HPDE6-E6E7 (cell line): ENCODE measurements at regions not wholly inside any gene's neighbourhood (a gene's known extent, or its start where the extent isn't known, plus 50 kb on each side); places are given as distances from the start of the nearest gene placed in this dataset.
"Not testable (repeated sequence)": the region's sequence is repeated elsewhere in the genome, so short reads cannot be mapped to it uniquely, and the experiment has no call there.

Source experiments
- DNase-seq: peaks from one replicate; pipeline ENCODE4 v3.0.0; 2011; ENCODE audit warnings: missing footprints; ENCODE audit errors: extremely low spot score

DNA sequence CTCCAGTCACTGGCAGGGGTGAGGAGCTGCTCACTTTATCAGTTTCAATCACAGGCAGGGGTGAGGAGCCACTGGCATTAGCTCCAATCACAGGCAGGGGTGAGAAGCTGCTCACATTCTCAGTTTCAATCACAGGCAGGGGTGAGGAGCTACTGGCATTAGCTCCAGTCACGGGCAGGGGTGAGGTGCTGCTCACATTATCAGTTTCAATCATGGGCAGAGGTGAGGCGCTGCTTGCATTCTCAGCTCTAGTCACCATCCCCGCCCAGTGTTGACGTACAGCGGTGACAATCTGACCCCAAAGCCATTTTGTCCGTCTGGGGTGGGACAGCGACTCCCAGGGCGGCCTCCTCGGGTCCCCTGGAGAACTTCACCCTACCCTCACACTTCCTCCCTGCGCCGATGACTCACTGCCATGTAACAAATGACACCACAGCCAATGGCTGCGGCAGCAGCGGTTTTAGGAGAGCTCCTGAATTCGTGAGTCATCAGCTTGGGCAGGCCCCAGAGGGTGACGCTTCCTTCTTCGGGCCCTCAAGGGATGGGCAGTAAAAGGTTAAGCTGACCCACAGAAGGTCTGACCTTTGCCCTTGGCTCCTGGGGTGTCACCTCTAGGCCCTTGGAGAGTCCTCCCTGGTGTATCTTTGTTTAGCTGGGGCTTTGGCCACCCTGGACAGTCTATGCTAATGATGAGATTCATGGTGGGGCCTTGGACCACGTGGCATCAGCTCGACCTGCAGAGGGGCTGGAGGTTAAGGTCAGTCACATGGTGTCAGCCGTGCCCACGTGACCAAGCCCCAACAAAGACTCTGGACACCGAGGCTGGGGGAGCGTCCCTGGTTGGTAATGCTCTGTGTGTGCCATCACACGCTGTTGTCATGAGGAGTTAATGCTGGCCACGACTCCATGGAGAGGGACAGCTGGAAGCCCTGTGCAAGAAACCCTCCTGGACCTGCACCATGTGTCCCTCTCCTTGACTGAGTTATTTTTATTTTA lies 171.7 kb downstream of the C16orf95 start:
- no peak for DNase-seq

GRCh38 chr16:87146676-87147075 lies 170.5 kb downstream of the C16orf95 start:
- DNase-seq = no peak

- no peak for DNase-seq
Observed at GRCh38 chr16:87149051-87149450, 168.1 kb downstream of the C16orf95 start.

DNA sequence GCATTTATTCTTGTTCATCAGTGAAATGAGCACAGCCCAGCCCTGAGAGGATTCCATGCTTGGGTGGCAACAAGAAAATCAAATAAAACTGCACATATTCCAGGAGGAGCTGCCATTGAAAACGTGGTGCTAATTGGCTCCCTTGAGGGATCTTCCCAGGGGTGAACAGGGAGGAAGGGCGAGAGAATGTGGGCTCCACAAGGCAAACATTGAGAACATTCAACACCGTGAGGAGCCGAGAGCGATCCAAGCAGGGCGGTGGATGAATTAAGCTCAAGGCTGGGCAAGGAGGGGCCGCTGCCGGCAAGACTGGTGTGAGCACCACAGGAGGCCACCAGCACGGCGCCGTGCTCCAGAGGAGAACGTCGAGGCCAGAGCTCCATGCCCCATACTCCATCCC lies 166.9 kb downstream of the C16orf95 start:
- no peak for DNase-seq

- DNase-seq = no peak
Observed at GRCh38 chr16:87150681-87151280, 166.4 kb downstream of the C16orf95 start.

- no peak for DNase-seq
Observed at GRCh38 chr16:87152221-87152755, 164.9 kb downstream of the C16orf95 start.

DNA sequence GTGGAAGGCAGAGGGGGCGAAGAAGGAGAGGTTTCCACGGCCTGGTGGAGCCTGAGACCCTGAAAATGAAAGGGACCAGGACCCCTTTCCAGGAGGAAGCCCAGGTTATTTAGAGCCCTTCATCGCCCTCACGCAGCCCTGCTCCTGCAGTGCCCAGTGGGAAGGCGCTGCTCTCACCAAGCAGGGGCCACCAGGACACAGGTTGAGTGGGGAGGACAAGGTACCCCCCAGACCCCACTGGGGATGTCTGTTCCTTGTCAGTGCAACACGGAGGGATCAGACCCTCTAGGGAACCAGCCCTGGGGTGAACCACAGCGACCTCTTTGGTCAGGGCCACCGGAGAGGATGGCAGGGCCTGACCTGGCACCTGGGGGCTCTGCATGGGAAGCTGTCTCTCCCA lies 163.9 kb downstream of the C16orf95 start:
- DNase-seq = no peak

GRCh38 chr16:87155315-87155714 lies 161.9 kb downstream of the C16orf95 start:
- DNase-seq = not testable (repeated sequence)

GRCh38 chr16:87156195-87156594 lies 161.0 kb downstream of the C16orf95 start:
- no peak for DNase-seq

GRCh38 chr16:87160234-87160636 lies 157.0 kb downstream of the C16orf95 start:
- no peak for DNase-seq

DNA sequence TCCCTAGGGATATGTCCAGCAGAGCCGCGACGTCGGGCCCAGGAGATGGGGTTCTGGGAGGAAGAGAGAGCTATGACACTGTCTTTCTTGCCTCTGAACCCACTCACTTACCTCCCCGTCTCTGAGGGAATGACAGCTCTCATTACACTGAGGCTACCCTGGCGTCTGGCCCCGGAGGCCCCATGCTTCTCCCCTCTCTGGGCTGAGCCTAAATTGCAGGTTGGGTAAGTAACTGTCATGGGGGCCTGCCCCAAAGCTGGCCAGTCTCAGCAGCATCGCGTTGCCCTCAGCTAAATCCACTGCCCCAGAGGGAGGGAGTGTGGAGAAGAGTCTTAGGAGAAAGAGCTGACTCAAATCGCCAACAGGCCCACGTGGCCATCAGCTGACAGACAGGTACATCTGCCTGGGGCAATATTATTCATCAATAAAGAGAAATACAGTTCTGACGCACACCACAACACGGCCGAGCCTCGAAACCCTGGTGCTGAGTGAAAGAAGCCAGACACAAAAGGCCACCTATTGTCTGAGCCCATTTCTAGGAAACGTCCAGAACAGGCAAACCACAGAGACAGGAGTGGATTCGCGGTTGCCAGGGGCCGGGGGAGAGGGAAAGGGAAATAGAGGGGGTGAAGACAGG lies 156.4 kb downstream of the C16orf95 start:
- no peak for DNase-seq

DNA sequence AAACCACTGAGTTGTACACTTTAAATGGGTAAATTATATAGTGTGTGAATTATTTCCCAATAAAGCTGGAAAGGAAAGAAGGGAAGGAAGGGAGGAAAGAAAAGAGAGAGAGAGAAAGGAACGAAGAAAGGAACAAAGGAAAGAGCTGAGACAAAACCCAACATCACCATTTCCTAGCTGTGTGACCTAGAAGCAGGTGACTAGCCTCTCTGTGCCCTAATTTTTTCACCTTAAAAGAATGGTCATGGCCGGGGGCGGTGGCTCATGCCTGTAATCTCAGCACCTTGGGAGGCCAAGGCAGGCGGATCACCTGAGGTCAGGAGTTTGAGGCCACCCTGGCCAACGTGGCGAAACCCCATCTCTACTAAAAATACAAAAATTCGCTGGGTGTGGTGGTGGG lies 155.8 kb downstream of the C16orf95 start:
- DNase-seq = not testable (repeated sequence)

- no peak for DNase-seq
Observed at GRCh38 chr16:87161822-87162676, 155.1 kb downstream of the C16orf95 start.

GRCh38 chr16:87162799-87163198 lies 154.4 kb downstream of the C16orf95 start:
- not testable (repeated sequence) for DNase-seq

GRCh38 chr16:87163637-87164036 lies 153.6 kb downstream of the C16orf95 start:
- no peak for DNase-seq

DNA sequence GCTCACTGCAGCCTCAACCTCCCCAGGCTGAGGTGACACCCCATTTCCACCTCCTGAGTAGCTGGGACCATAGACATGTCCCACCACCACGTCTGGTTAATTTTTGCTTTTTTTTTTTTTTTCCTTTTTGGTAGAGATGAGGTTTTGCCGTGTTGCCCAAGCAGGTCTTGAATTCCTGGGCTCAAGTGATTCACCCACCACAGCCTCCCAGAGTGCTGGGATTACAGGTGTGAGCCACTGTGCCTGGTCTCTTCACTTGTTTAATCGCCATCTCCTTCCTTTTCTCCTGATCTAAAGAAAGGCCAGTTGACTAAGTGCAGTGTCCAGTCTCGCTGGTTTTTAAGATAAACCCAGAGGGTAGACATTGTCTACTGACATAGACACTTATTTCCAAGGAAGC lies 152.0 kb downstream of the C16orf95 start:
- DNase-seq = no peak

- no peak for DNase-seq
Observed at GRCh38 chr16:87165885-87166284, 151.3 kb downstream of the C16orf95 start.

DNA sequence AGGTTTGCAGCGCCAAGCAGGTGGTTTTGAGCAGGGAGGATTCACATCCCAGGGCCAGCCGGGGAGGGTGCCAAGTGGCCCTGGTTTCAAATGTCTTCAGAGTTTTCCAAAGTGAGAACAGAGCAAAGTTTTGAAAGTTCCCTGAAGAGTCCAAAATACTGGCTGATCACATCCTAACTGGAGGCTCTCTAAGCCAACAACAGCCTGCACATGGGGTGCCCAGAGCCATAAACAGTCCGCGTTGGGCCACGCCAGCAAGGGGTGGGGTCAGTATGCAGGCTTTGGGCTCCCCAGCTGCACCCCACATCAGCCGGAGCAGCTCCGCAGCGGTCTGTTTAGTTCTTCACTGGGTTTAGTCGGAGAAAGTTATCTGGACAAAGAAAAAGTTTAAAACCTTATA lies 150.9 kb downstream of the C16orf95 start:
- DNase-seq = no peak

GRCh38 chr16:87166934-87167333 lies 150.3 kb downstream of the C16orf95 start:
- DNase-seq = no peak

DNA sequence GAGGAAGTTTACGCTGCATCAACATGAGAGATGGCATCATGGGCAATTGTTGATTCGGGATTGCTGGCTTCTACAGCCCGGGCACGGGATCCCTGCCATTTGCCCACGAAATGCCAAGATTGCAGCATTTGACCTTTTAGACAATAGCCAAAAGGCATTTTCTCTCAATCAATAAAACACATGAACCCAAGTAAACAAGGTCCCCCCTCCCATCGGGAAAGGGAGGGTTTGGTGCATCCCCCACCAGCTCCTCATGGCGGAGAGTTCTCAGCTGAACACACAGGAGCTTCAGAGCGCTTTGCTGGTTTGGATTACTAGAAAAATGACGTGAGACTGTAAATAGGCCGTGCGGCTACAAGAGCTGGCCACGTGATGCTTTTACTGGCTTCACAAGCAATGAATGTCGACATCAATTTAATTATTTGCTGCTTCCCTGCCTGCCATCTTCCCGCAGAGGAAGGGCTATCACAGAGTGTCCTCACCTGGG lies 147.6 kb downstream of the C16orf95 start:
- no peak for DNase-seq

GRCh38 chr16:87170310-87170709 lies 146.9 kb downstream of the C16orf95 start:
- DNase-seq = no peak
